HG03558 (cell line): ENCODE measurements at regions not wholly inside any gene's neighbourhood (a gene's known extent, or its start where the extent isn't known, plus 50 kb on each side); places are given as distances from the start of the nearest gene placed in this dataset.
"Not testable (repeated sequence)": the region's sequence is repeated elsewhere in the genome, so short reads cannot be mapped to it uniquely, and the experiment has no call there.

ENCODE experiments used
- ATAC-seq: cut with Tn5 transposase; IDR thresholded peaks from one replicate; pipeline ENCODE4 v1.9.1; 2021; ENCODE audit warnings: moderate number of reproducible peaks; ENCODE audit not compliant: unreplicated experiment; ENCODE audit errors: extremely low read depth

DNA sequence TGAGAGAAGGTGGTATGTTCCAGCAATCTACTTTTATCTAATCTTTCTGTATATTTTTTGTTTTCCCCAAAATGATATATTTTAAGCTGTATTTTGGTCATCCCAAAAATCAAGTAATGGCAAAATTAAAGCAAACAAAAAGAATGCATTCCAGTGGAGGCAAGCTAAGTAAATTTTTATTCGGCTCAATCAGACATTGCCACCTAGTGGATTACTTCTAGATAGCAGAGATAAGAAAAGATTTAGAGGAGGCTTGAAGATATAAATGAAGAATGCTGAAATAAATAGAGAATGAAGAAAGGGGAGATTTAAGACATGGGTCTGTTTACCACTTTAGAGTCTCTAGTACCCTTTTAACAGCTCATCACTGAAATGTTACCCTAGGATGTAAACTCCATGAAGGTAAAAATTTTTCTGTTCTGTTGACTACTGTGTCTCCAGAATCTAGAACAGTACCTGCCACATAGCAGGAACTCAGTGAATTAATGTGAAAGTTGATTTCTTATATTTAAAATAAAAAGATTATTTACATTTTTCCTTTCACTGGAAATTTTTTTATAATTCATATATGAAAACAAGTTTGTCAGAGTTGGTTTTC is 110.9 kb upstream of the ANK2 start:
- no peak for ATAC-seq

DNA sequence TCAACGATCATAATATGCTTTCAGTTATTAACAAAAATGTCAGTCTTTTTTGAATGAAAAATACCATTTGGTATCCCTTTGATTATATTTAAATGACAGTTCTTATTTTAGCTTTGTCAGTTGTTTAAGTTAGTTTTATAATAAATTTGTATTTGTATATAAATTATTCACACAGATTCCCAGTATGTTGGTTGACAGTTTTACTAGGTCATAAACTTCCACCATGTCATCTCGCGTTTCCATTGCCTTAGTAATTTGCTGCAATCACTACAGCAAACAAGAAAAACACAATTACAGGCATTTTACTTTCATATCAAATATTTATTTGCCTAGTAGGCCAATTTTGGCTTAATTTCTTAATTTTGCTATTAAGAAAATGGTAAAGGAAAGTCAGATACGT is 109.6 kb upstream of the ANK2 start:
- ATAC-seq, result no peak

DNA sequence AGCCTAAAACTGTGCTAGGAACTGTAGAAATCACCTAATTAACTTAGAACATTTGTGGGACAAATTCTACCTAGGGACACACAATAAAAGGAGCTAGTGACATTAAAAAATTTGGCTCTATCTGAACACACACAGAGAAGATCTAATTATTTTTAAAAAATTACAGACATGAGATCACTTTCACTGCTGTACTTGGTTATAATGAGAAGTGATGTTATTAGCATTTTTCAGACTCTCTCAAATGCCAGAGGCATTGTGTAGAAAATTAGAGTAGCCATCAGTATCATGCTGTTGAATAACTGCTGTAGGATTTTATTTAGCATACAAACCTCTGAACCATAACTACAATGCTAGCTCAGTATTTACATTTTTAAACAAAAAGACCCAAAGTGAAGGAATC is 109.1 kb upstream of the ANK2 start:
- no peak for ATAC-seq

DNA sequence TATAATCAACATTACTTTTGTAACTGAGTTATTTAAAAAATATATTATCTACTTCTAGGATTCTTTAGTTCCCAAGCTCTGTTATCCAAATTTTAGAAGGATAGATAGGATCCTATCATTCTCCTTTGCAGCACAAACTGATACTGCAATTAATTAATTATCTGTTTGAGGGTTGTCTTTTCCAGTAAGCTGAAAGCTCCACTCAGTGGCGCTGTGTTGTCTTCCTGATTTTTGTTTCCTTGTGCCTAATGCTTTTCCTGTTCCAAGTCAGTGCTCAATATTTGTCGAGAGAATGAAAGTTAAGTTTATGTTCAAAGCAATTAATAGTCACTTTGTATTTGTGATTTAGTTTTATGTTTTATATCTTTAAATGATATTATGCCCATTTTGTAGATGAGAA is 107.4 kb upstream of the ANK2 start:
- no peak for ATAC-seq

DNA sequence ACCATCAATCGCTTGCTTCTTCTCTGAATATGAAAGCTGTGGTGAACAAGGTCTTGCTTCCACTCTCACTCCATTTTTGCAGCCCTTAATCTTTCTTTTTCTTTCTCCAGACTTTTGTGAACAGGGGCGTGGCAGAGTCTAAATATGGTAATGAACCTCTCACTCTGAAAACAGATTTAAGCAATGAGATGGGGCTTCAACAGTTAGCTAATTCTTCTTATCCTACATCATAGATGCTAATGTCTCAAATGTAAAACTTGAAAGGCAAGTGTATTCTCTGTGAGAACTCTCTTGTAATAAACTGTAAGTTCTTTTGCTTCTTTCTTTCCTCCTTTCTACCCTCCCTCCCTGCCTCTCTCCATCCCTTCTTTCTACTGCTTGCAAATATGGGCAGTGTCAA is 106.5 kb upstream of the ANK2 start:
- no peak for ATAC-seq

DNA sequence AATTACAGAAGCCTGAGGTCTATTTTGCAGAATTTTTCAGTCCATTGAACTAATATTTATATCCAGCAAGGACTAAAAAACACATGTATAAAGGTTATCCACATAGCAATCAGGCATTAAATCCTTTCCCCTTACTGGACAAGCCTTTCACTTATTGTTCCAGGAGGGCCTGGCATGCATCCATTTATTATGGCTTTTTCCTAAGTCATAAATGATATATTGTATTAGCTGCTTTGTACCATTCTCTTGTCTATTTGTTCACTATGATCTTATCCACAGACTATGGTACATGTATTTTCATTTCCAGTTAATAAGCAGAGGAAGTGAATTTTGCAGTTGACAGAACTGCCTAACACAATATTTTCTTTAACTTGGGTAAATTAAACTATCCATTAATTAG is 105.4 kb upstream of the ANK2 start:
- ATAC-seq, result no peak

DNA sequence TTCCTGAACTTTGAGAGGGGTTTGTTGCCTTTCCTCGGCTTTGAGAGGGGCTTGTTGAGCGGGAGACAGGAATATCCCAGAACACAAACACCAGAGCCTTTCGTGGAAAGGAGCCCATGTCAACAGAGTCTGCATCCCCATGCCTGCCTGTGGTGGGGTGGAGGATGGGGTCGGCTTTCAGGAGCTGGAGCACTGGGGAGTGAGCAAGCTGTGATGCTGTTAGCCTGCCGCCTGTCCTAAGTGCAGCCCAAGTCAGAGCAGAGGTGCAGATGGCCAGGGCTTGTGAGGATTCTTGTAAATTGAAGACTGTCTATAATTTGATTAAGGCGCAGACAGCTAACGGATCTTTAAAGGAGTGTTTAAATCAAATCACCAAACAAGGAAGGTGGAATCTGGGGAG is 103.3 kb upstream of the ANK2 start:
- ATAC-seq, result no peak

DNA sequence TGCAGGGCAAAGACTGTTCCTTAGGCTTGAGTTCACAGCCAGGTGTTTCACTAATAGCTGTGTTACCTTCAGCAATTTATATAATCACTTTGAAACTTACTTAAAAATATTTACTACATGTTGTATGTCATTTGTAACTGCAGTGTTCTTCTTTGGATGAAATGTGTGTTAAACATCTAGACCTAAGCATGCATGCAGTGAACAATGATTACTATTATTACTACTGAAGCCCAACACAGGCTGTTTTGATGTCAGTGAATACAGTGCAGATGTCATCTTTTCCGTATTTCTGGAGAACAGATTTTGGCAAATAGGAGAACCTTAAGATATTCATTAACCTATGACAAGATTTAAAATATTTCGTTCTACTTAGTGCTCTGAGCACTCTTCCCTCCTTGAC is 101.8 kb upstream of the ANK2 start:
- ATAC-seq, result no peak

DNA sequence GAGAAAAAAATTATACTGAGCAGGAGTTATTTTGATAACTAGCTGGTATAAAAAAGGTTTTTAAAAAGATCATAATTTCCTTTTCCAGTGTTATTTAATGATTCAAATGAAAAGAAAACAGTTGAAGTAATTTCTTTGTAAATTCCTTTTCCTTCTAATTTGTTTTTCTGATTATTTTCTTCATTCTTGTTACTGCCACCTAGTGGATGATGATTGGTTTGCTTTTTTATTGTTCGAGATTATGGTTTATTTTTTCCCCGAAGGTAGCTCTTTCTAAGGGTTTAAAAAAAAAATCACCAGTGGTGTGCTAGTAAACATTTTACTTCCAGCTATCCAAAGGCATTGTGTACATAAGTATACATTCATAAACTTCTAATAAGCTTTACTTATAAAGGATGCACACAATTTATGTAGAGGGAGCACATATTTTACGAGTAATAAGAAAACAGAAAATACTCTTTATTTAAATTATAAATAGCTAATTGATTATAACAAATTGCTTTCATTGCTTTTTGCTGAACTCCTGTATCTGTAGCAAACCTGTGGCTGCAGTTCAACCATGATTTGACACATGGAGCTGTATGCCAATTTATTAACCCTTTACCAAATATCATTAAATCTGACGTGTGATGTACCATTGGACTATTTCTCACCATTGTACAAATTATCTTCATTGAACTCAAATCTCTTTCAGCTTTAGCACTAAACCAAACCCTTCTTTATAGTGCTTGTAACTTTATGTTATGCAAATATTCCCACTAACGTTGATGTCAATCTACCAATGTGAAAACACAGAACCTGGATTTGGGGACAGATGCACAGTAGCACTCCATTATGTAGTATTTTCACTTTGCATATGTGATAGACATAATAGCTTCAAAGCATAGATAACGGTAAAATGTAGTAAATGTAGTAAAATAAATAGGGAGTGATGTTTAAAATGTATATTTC is 97.8 kb upstream of the ANK2 start:
- no peak for ATAC-seq

DNA sequence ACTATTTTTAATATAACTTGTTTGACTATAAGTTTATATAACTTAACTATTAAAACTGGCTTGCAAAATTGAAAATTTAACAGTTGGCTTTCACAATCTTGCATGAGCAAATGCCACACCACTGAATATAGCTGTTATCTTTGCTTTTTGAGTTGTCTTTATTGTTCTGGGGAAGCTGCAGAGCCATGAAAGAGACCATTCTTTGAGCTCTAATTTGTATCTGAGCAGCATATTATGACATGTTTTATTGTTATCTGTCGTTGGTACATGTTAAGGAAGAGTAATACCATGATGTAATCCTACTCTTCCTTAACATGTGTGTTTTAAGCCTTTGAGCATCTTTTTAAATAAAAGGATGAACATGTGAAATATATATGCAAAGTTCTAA is 97.1 kb upstream of the ANK2 start:
- ATAC-seq, result no peak

DNA sequence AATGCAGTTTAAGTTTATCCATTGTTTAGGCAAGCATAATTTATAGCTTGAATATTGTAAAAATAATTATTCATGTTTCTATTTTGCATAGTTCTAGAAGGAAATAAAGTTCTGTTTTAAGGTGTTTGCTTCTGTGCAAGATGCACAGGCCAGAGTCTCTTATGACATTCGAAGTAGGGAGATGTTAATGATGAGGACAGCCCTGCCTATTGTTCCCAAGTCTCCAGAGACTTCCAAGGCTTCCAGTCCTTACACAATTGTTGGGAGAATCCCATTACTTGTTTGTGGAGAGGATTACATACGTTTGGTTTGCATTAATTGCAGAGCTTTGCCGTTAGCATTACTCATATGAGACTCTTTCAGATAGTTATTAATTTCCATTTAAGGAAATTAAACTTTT is 96.2 kb upstream of the ANK2 start:
- ATAC-seq, result no peak

DNA sequence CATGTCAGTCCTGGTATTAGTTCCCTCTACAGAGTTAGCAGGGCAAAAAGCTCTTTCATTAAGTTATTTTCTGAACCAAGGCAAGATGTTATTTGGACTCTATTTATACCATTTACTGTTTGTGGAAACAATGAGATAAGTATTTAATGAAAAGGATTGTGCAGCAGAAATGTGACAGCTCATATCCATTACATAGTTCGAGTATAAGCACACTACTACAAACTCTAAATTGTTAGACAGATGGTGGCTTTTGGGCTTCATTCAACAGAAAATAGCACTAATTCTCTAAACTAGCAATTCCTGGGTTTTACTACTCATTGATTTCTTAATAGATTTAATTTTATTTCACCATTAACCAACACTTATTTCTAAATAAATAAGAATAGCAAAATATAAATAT is 95.2 kb upstream of the ANK2 start:
- no peak for ATAC-seq

DNA sequence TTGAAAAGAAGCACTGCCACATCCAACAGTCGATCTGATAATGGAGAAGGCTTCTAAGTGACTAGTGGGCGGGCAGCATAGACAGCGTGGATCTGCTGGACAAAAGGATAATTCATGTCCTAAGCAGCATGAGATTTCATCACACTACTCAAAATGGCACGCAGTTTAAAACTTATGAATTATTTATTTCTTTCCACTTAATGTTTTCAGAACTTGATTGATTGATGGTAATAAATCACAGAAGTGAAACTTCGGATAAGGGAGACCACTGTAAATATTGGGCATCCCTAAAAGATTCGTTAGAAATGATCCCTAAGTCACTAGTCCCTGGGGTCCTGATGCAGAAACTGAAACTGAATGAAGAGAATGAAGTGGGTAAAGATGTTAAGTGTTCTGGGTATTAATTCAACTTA is 93.0 kb upstream of the ANK2 start:
- no peak for ATAC-seq

DNA sequence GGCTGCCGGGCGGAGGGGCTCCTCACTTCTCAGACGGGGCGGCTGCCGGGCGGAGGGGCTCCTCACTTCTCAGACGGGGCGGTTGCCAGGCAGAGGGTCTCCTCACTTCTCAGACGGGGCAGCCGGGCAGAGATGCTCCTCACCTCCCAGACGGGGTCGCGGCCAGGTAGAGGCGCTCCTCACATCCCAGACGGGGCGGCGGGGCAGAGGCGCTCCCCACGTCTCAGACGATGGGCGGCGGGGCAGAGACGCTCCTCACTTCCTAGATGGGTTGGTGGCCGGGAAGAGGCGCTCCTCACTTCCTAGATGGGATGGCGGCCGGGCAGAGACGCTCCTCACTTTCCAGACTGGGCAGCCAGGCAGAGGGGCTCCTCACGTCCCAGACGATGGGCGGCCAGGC is 91.7 kb upstream of the ANK2 start:
- ATAC-seq, result not testable (repeated sequence)

DNA sequence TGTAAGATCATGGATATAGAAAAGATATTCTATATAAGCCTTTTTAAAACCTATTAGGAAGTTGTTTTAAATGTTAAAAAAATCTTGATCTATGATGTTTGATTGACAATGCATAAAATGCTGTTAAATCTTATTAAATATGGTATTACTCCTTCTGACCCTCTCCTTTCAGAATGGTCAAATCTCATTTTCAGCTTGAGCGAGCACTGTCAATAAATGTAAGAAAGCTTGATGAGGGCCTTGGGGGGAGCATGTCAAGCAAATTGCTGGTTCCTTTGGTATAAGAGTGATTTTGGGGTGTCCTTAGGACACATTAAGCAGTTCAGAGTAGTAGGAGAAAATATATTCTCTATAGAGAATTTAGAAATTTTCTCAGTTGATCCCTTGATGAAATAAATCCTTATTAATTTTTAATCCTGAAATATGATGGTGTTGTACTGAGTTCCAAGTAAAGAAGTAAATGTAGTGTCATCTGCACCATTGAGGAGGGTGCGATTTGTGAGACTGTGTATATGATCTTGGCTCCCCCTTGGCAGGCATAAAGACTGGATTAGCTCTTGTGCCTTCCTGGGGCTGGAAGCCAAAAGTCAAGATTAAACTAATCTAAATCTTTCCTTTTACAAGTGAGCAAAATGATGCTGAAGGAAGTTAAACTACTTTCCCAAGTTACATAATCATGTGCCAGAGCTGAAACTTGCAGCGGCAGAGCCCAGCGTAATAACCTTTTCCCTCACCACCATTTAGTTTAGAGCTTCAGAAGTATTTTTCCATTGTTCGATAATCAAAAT is 82.6 kb upstream of the ANK2 start:
- ATAC-seq, result no peak

DNA sequence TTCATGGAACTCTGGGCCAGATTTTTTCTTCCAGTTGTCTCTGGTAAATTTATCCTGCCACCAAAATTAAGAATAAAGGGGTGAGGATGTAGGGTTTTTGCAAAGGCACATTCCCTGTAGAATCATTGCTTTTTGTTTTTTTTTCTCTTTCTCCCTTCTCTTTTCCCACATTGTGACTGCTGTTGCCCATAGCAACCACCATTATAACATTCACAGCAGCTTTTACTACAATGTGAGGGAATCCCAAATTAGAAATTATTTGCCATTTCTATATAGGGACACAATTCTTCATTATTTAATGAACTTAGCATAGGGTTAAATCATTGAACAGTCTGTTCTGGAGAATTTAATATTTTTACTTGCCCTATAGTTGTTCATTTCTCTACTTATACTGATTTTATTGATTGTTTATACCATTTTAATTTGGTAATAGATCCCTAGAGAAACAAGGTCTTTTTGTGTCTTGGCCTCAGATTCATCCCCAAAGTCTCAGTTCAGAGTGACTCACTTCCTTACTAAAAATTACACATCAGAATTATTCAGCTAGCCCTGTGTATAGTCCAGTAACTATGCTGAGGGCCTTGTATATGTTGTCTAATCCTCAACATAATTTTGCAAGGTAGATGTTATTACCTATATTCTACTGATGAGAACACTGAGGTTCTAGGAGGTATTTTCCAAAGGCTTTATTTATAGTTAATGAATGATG is 80.8 kb upstream of the ANK2 start:
- no peak for ATAC-seq

DNA sequence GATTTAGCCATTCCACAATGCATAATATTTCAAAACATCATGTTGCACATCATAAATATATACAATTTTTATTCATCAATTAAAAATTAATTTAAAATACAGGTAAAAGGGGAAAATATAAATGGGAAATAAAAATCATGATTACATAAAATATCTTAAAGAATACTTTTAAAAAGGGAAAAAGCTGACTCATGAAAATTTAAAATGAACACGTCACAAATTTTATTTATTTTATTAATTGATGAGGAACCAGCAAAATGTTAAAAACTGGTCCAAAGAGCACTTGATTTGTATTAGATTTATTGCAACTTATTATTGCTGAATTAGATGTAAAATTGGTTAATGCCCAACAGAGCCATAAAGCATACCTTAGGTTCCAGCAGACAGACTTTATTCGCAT is 78.5 kb upstream of the ANK2 start:
- no peak for ATAC-seq

DNA sequence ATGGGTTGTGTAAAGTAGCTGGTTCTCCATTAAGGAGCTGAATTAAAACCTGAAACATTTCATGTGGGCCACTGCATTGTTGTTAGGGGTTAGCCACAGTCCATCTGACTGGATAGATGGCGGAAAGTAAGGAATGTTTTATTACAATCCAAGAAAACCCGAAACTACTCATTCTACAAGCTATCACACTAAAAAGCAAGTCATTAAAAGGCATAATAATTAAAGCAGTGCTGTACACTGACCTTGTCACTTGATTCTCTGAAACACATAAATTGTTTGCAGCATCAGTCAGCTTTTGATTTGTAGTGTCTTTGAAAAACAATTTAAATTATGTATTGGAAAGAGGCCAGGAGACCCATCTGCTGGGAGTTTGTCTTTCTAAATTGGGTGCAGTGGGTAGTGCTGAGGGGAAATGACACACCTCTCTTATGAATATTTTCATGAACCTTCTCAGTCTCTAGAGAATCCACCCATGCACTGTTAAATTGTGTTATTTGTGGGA is 75.7 kb upstream of the ANK2 start:
- no peak for ATAC-seq

DNA sequence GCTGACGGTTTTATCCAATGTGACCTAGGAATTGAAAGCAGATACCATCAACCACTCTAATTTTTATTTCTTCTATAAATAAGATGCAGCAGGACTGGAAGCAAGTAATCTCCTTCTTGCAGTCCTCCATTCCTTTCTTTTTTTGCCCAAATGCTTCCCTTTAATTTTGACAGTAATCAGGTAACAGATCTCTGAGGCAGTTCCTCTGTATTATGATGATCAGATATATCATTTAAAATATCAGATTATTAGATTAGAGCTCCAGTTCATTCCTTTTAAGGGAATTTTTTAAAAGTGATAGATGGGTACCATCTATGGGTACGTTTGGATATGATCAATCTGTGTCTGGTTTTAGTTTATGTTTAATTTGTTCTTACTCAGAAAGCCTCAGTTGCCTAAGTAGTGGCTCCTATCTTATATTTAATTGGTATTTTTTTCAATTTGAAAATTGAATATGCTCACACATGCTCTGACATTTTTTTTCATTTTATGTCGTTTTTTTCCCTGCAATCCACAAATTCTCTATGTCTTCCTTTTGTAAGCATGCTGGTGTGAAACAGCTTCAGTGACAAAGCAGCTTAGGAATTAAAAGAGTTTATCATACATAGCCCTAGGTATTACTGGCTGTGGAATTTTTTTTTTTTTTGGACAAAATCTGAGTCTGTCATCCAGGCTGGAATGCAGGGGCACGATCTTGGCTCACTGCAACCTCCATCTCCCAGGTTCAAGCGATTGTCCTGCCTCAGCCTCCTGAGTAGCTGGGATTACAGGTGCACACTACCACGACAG is 73.7 kb upstream of the ANK2 start:
- ATAC-seq, result no peak
